HG03025 (cell line): ENCODE measurements at regions not wholly inside any gene's neighbourhood (a gene's known extent, or its start where the extent isn't known, plus 50 kb on each side); places are given as distances from the start of the nearest gene placed in this dataset.

Experiments
- ATAC-seq: cut with Tn5 transposase; IDR thresholded peaks from one replicate; pipeline ENCODE4 v1.9.1; 2021; ENCODE audit warnings: mild to moderate bottlenecking, moderate library complexity; ENCODE audit not compliant: unreplicated experiment, low FRiP score

DNA sequence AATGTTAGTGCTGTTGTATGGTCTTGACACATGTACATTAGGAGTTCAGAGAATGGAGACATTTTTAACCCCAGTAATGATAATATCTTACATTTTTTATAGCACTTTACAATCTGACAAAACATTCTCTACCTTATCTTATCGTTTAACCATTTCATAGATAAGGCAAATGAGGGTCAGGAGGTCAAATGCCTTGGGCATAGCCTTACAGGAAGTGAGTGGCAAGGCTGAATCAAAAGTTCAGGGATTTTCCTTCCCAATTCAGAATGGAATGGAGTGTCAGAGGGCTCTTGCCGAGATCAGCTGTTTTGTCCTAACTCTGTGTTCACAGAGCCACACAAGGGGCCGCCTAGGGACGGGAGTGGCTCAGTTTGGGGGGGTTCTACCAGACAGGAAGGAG, 57.6 kb upstream of the AK4 start:
- no peak for ATAC-seq

GRCh38 chr1:65092691-65093090, 55.3 kb upstream of the AK4 start:
- no peak for ATAC-seq

- ATAC-seq = no peak
Observed at GRCh38 chr1:65097076-65097475, 50.9 kb upstream of the AK4 start.
